ENCODE measurements at regions not wholly inside any gene's neighbourhood (a gene's known extent, or its start where the extent isn't known, plus 50 kb on each side); places are given as distances from the start of the nearest gene placed in this dataset.

DNA sequence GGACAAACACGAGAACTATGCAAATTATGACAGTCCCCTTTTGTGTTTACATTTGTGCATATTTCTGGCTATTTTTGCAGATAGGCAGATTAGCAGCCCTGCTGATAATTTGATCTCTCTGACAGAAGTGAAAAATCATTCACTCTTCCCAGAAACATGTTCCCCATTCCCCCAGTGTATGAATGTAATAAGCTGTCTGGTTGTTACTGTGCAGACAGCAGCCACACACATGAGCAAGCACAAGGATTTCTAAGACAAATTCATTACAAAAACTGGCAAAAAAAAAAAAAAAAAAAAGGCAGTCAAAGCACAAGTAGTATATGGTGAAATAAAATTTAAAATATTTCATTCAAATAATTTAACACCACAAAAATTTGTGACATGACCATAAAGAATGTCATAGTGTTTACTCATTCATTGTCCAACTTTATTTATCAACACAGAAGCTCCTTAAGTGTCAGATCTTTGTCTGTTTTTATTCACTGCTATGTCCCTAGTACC is 95.5 kb upstream of the VGLL2 start:
- TF ChIP-seq, protein P1, sequence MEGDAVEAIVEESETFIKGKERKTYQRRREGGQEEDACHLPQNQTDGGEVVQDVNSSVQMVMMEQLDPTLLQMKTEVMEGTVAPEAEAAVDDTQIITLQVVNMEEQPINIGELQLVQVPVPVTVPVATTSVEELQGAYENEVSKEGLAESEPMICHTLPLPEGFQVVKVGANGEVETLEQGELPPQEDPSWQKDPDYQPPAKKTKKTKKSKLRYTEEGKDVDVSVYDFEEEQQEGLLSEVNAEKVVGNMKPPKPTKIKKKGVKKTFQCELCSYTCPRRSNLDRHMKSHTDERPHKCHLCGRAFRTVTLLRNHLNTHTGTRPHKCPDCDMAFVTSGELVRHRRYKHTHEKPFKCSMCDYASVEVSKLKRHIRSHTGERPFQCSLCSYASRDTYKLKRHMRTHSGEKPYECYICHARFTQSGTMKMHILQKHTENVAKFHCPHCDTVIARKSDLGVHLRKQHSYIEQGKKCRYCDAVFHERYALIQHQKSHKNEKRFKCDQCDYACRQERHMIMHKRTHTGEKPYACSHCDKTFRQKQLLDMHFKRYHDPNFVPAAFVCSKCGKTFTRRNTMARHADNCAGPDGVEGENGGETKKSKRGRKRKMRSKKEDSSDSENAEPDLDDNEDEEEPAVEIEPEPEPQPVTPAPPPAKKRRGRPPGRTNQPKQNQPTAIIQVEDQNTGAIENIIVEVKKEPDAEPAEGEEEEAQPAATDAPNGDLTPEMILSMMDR (IDR thresholded peaks at IDR 0.05), result no peak
- TF ChIP-seq POLR2A (IDR thresholded peaks at IDR 0.05), result no peak

All from Peyer's patch (tissue), 4 donors.